ENCODE measurements at regions not wholly inside any gene's neighbourhood (a gene's known extent, or its start where the extent isn't known, plus 50 kb on each side); places are given as distances from the start of the nearest gene placed in this dataset.

DNA sequence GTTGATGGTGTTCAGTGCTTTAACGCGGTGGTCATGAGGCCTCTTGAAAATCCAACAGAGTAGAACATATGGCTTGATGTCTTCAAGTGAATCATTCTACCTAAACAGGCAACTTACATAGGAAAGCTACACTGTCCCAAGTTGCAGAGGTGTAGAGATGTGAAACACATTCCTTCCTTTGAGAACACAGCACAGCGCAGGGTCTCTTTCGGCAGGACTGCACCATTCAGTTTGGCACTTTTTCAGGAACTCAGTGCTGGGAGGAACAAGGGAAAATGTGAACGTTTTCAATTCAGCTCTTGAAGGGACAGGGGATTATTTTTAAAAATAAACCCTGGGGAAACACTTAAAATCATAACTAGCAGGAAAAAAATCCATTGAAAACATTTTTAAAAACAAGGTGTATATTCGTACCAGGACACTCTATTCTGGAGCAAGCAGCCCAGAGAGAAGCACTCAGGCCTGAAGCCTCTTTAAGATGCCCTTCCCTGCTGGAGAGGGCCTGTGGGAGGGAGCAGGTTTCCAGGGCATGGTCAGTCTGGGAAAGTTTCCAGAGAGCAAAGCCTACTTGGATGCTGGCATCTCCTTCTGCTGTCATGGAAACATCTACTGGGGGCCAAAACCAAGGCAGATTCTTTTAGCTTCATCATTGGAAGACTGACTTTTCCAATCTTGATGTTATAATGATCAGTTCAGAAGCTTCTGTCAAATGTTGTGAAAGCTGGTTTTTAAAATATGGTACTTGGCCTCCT lies 60.4 kb upstream of the NPVF start:
- TF ChIP-seq, protein P1, sequence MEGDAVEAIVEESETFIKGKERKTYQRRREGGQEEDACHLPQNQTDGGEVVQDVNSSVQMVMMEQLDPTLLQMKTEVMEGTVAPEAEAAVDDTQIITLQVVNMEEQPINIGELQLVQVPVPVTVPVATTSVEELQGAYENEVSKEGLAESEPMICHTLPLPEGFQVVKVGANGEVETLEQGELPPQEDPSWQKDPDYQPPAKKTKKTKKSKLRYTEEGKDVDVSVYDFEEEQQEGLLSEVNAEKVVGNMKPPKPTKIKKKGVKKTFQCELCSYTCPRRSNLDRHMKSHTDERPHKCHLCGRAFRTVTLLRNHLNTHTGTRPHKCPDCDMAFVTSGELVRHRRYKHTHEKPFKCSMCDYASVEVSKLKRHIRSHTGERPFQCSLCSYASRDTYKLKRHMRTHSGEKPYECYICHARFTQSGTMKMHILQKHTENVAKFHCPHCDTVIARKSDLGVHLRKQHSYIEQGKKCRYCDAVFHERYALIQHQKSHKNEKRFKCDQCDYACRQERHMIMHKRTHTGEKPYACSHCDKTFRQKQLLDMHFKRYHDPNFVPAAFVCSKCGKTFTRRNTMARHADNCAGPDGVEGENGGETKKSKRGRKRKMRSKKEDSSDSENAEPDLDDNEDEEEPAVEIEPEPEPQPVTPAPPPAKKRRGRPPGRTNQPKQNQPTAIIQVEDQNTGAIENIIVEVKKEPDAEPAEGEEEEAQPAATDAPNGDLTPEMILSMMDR (IDR thresholded peaks at IDR 0.05): no peak
- TF ChIP-seq POLR2A (IDR thresholded peaks at IDR 0.05): no peak
- no peaks in the 10 kb centered on the region for H3K4me1 ChIP-seq
- no peak overlapping the region for H3K27ac ChIP-seq
- H3K4me3 ChIP-seq: no peak overlapping the region
- H3K27me3 ChIP-seq: no peaks in the 10 kb centered on the region
- no peaks in the 10 kb centered on the region for H3K9me3 ChIP-seq
- DNase-seq: no peak
- no peaks in the 10 kb centered on the region for H3K36me3 ChIP-seq
- 68 to 72% methylated on average over 6 of the region's 6 CpGs for WGBS, 2 donors
- intact Hi-C loops (cut with DNase I): no loop called here

DNA sequence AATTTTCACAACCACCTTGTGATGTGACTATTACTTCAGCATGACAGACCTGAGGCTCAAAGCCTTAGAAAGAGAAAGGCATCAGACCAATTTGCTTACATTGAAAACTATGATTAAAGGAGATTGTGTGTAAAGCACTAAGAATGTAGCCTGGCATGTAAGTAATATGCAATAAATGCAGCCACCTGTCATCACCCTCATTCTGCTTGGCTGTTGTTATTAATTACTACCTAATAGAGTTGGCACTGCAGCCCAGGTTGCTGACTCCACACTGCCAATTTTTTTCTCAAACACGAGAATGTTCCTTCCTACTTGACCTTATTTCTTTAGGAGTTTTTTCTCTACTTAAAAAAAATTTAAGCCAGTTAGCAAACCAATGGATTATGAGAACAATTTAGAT lies 61.2 kb upstream of the NPVF start:
- no peak for DNase-seq
- 20 to 30% methylated on average over 1 of the region's 1 CpG for WGBS, 2 donors
- intact Hi-C loops (cut with DNase I): no loop called here
- TF ChIP-seq POLR2A (IDR thresholded peaks at IDR 0.05): no peak
- TF ChIP-seq, protein P1 (IDR thresholded peaks at IDR 0.05): no peak
- Histone ChIP-seq H3K27ac (no peak overlapping the region), H3K27me3 (no peaks in the 10 kb centered on the region), H3K36me3 (no peaks in the 10 kb centered on the region), H3K4me1 (no peaks in the 10 kb centered on the region), H3K9me3 (no peaks in the 10 kb centered on the region), H3K4me3 (no peak overlapping the region)

DNA sequence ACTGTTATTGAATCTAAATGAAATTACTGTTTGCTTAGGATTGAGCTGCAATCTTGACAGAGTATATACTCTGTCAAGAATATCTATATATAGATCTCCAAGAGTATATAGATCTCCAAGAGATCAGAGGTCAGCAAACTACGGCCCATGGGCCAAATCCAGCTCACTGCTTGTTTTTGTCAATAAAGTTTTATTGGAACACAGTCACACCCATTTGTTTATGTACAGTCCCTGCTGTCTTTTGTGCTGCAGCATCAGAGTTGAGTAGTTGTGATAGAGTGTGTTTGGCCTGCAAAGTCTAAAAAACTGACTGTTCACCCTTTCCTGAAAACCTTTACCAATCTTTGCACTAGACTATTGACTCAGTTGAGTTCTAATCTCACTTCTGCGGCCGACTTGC lies 66.3 kb upstream of the NPVF start:
- intact Hi-C loops (cut with DNase I): no loop called here
- H3K4me1 ChIP-seq: no peaks in the 10 kb centered on the region
- H3K4me3 ChIP-seq: no peak overlapping the region
- H3K27ac ChIP-seq: no peak overlapping the region
- no peaks in the 10 kb centered on the region for H3K9me3 ChIP-seq
- H3K27me3 ChIP-seq: no peaks in the 10 kb centered on the region
- TF ChIP-seq, protein P1 (IDR thresholded peaks at IDR 0.05): no peak
- TF ChIP-seq POLR2A (IDR thresholded peaks at IDR 0.05): no peak
- DNase-seq: no peak
- H3K36me3 ChIP-seq: no peaks in the 10 kb centered on the region
- WGBS, 2 donors: 62 to 77% methylated on average over 3 of the region's 3 CpGs

DNA sequence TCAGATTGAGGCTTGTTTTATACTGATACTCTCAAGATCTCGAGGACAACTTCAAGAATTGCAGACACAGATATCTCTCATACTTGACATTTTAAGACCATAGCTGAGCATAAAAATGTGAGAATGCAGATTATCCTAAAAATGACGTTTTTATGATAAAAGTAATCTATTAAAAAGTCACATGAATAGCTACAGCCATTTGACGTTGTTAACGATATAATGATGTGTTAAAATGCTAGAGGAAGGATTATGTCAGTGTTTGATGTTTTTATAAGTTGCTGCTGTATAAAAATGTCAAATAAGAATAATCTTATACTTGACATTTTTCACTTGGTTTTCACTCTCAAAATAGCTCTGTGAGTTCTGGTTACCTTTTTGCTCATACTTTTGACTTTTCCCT lies 67.1 kb upstream of the NPVF start:
- intact Hi-C loops (cut with DNase I): no loop called here
- 56 to 59% methylated on average over 4 of the region's 4 CpGs for whole genome bisulfite sequencing, 2 donors
- Histone ChIP-seq H3K4me3 (no peak overlapping the region), H3K36me3 (no peaks in the 10 kb centered on the region), H3K27ac (no peak overlapping the region), H3K27me3 (no peaks in the 10 kb centered on the region), H3K9me3 (no peaks in the 10 kb centered on the region), H3K4me1 (no peaks in the 10 kb centered on the region)
- DNase-seq: no peak
- TF ChIP-seq POLR2A (IDR thresholded peaks at IDR 0.05): no peak
- TF ChIP-seq, protein P1 (IDR thresholded peaks at IDR 0.05): no peak

DNA sequence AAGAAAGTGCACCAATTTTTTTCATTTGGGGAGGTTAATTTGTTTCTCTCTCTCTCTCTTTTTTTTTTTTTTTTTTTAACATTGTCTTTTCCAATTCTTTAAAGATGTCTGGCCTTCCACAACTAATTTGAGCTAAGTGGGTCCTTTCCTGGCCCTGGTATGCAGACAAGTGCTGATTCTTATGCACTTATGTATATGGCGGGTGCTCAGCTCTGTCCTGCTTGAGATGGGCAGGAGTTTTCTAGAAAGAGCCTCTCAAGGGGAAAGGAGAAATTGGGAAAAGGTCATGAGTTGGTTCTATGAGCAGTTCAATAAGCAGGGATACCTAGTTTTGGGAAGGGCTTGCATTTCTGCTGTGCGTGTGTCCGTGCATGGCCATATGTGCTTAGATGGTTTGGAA lies 67.8 kb upstream of the NPVF start:
- H3K4me1 ChIP-seq: no peaks in the 10 kb centered on the region
- WGBS, 2 donors: 98% methylated on average over 3 of the region's 3 CpGs
- no peak overlapping the region for H3K27ac ChIP-seq
- TF ChIP-seq, protein P1 (IDR thresholded peaks at IDR 0.05): no peak
- TF ChIP-seq POLR2A (IDR thresholded peaks at IDR 0.05): no peak
- no peaks in the 10 kb centered on the region for H3K27me3 ChIP-seq
- no peak for DNase-seq
- H3K4me3 ChIP-seq: no peak overlapping the region
- intact Hi-C loops (cut with DNase I): no loop called here
- no peaks in the 10 kb centered on the region for H3K36me3 ChIP-seq
- no peaks in the 10 kb centered on the region for H3K9me3 ChIP-seq
